ENCODE measurements at regions not wholly inside any gene's neighbourhood (a gene's known extent, or its start where the extent isn't known, plus 50 kb on each side); places are given as distances from the start of the nearest gene placed in this dataset.

- Histone ChIP-seq H3K9me2 (ENCODE audit: insufficient read depth) (no peaks in the 10 kb centered on the region), H3K4me1 (ENCODE audit: insufficient read depth) (no peaks in the 10 kb centered on the region), H4K20me1 (replicated peaks; ENCODE audit: insufficient read depth) (no peaks in the 10 kb centered on the region), H3K27ac (ENCODE audit: low read depth) (no peak overlapping the region), H3K27me3 (ENCODE audit: insufficient read depth) (no peaks in the 10 kb centered on the region), H3K4me3 (no peak overlapping the region), H3F3A (replicated peaks; ENCODE audit: low read depth) (no peaks in the 10 kb centered on the region), H3K4me2 (no peak overlapping the region), H3K36me3 (ENCODE audit: insufficient read depth) (no peaks in the 10 kb centered on the region), H2AFZ (no peak overlapping the region), H3K79me2 (replicated peaks; ENCODE audit: insufficient read depth) (no peaks in the 10 kb centered on the region)
- H3K9me3 Mint-ChIP-seq: no peaks in the 10 kb centered on the region
- H3K4me1 Mint-ChIP-seq: no peaks in the 10 kb centered on the region
- DNase-seq (ENCODE audit: low spot score): no peak
- TF ChIP-seq NANOG (IDR thresholded peaks at IDR 0.05; ENCODE audit: borderline replicate concordance): no peak
- TF ChIP-seq, protein P1, sequence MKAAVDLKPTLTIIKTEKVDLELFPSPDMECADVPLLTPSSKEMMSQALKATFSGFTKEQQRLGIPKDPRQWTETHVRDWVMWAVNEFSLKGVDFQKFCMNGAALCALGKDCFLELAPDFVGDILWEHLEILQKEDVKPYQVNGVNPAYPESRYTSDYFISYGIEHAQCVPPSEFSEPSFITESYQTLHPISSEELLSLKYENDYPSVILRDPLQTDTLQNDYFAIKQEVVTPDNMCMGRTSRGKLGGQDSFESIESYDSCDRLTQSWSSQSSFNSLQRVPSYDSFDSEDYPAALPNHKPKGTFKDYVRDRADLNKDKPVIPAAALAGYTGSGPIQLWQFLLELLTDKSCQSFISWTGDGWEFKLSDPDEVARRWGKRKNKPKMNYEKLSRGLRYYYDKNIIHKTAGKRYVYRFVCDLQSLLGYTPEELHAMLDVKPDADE (IDR thresholded peaks at IDR 0.05): no peak
- no peak for TF ChIP-seq ZNF331 (CRISPR knock-in tag; IDR thresholded peaks at IDR 0.05; ENCODE audit: low read depth)
- no peak for TF ChIP-seq ZNF114 (CRISPR knock-in tag; IDR thresholded peaks at IDR 0.05)
- TF ChIP-seq, protein P2, sequence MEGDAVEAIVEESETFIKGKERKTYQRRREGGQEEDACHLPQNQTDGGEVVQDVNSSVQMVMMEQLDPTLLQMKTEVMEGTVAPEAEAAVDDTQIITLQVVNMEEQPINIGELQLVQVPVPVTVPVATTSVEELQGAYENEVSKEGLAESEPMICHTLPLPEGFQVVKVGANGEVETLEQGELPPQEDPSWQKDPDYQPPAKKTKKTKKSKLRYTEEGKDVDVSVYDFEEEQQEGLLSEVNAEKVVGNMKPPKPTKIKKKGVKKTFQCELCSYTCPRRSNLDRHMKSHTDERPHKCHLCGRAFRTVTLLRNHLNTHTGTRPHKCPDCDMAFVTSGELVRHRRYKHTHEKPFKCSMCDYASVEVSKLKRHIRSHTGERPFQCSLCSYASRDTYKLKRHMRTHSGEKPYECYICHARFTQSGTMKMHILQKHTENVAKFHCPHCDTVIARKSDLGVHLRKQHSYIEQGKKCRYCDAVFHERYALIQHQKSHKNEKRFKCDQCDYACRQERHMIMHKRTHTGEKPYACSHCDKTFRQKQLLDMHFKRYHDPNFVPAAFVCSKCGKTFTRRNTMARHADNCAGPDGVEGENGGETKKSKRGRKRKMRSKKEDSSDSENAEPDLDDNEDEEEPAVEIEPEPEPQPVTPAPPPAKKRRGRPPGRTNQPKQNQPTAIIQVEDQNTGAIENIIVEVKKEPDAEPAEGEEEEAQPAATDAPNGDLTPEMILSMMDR (conservative IDR thresholded peaks at IDR 0.05; ENCODE audit: low read depth in 2 of 2): no peak
- TF ChIP-seq REST (IDR thresholded peaks at IDR 0.05; ENCODE audit: unreplicated experiment): no peak
- TF ChIP-seq EZH2 (IDR thresholded peaks at IDR 0.05; ENCODE audit: low read depth, unreplicated experiment): no peak
- TF ChIP-seq CREB1 (CRISPR knock-in tag; IDR thresholded peaks at IDR 0.05; ENCODE audit: low read depth): no peak
- no peak for TF ChIP-seq ZNF462 (CRISPR knock-in tag; IDR thresholded peaks at IDR 0.05)
- TF ChIP-seq JUNB (IDR thresholded peaks at IDR 0.05; ENCODE audit: unreplicated experiment): no peak
- TF ChIP-seq STAT1 (IDR thresholded peaks at IDR 0.05; ENCODE audit: unreplicated experiment): no peak
- no peak overlapping the region for H3K4me3 Mint-ChIP-seq
- no peak overlapping the region for H3K27ac Mint-ChIP-seq
- no peak for ATAC-seq
- no peaks in the 10 kb centered on the region for H3K36me3 Mint-ChIP-seq (ENCODE audit: low read depth)
- H3K27me3 Mint-ChIP-seq (ENCODE audit: insufficient read depth, low read depth, poor library complexity): no peaks in the 10 kb centered on the region
These were observed 236.1 kb downstream of the MEF2C start for GRCh38 chr5:88646866-88647265.

Measured in GM23338 (cell line).